Amniotic epithelial cell (primary cell): ENCODE measurements at regions not wholly inside any gene's neighbourhood (a gene's known extent, or its start where the extent isn't known, plus 50 kb on each side); places are given as distances from the start of the nearest gene placed in this dataset.
"Not testable (repeated sequence)": the region's sequence is repeated elsewhere in the genome, so short reads cannot be mapped to it uniquely, and the experiment has no call there.

Source experiments
- DNase-seq: peaks from one replicate; pipeline ENCODE4 v3.0.0-alpha.2; 2010; ENCODE audit warnings: low read depth

DNA sequence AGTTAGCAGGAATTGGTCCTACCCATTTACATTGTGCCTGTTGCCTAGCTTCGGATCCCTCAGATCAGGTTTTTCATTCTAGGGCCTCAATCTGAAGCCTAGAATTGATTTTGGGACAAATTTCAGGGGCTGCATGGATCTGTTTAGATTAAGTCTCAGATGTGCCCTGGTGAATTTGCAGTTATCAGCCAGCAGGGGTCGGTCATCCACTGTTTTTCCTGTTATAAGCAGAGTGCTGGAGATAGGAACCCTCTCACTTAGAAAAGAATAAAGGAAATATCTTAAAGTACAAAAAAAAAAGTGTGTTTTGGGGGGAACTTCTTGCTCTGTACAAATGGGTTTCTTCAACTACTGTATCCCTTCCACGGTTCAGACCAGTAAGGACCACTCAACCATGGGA lies 212.5 kb downstream of the BCHE start:
- peak; percentile 14 for DNase-seq

DNA sequence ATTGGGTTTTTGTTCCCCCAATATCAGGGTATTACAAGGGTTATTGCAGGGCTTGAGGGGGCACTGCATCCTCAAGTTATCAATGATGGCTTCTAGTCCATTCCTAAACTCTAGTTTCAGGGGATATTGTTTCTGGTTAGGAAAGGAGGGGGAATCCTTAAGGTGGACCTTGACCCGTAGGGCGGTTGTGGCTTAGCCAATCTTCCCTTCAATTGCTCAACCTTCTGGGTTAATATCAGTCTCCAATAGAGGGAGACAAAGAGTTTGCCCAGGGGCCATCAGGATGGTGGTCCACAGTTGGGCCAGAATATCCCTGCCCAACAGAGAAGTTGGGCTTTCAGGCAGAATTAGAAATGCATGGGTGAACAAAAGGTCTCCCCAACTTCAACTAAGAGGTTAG lies 214.9 kb downstream of the BCHE start:
- DNase-seq, result no peak

DNA sequence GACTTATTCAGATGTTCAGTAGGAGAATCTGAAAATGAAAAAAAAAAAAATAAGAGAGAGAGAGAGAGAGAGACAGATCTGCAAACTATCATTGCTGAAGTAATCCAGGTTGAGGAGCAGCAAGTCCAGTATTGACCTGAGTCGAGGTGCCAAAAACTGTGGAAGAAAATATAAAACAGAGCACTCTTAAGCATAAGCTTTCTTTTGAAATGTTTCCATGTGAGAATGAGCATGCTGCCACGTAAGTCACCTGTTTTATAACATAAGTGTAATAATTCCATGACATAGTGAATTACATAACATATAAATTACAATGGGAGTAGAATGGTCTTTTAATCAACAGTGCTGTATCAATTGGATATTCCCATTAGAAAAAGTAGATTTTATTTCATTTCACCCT lies 218.2 kb downstream of the BCHE start:
- DNase-seq, result no peak

DNA sequence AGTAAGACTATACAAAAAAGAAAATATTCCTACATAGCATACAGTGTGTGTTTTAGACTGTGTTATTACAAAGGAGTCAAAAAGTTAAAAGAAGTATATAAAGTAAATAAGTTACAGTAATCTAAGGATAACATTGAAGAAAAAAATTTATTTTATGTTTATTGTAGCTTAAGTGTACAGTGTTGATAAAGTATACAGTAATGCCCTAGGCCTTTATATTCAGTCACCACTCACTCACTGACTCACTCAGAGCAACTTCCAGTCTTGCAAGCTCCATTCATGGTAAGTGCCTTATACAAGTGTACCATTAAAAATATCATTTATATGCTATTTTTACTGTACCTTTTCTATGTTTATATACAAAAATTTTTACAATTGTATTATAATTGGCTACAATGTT lies 220.1 kb downstream of the BCHE start:
- DNase-seq, result peak; percentile 18

DNA sequence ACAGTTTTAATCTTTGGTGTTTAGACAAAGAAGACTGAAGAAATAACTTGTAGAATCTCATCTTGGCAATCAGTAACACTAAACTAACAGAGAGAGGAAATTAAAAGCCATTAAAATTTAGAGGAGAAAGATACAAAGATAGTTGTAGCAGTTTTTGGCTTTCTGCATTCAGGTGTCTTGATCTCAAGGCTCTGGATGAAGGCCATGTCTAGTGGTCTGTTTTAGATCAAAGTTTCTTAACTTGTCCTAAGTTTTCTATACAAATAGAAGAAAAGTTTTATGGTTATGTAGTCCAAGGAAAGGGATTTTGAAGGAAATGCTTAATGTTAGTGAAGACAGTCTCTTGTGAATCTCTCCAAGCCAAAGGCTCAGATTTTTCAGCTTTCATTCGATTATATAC lies 222.9 kb downstream of the BCHE start:
- peak; percentile 10 for DNase-seq

DNA sequence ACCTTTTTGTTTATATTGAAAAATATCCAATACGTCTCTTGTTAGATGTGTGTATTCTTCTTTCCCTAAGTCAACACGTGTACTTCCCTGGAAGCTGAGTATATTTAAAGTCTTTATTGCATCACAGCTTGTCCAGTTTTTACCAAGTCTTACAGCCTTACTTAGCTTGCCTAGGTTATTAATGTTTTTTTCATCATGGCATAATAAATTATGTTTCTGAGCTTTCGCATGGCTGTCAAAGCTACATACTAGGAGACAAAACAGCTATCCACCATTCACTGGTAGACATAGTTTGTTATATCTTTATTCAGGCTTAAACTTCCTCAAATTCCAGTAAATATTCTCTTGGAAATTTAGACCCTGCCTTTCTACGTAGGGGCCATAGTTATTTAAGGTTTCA lies 224.2 kb downstream of the BCHE start:
- peak; percentile 16 for DNase-seq

DNA sequence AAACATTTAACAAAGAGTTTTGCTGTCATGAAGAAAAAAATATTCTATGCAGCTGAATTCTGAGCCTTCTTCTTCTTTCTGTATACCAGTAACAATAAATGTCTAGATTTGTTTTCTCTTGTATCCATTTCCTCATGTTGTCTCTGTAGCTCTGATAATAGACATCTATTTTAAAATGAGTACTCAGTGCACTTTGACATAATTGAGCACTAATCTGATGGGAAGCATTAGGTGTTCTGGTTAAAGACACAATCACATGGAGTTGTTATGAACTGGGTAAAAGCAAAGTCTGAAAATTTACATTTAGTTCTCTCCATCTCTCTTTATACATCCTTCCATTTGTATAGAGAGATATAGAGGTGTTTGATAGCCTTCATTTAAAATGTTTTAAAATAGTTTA lies 230.0 kb downstream of the BCHE start:
- no peak for DNase-seq

DNA sequence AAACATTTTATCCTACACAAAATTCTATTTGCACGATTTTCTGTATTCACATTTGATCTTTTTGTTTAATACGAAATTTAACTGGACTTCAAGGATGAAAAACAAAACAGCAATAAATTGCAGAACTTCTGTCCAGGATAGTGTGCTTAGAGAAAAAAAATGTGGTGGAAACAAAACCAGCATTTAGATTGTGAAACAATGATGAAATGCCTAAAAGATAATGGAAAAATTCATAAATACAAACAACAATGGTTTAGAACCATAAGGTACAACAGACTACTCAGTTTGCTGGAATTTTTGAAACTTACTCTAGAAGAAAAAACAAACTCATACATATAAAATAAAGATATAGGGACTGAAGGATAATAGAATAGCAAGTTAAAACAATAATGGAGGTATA lies 234.0 kb downstream of the BCHE start:
- DNase-seq, result peak; percentile 67

DNA sequence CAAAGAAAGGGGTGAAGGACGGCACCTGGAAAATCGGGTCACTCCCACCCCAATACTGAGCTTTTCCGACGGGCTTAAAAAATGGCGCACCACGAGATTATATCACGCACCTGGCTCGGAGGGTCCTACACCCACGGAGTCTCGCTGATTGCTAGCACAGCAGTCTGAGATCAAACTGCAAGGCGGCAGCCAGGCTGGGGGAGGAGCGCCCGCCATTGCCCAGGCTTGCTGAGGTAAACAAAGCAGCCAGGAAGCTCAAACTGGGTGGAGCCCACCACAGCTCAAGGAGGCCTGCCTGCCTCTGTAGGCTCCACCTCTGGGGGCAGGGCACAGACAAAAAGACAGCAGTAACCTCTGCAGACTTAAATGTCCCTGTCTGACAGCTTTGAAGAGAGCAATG lies 264.7 kb downstream of the BCHE start:
- DNase-seq, result not testable (repeated sequence)

DNA sequence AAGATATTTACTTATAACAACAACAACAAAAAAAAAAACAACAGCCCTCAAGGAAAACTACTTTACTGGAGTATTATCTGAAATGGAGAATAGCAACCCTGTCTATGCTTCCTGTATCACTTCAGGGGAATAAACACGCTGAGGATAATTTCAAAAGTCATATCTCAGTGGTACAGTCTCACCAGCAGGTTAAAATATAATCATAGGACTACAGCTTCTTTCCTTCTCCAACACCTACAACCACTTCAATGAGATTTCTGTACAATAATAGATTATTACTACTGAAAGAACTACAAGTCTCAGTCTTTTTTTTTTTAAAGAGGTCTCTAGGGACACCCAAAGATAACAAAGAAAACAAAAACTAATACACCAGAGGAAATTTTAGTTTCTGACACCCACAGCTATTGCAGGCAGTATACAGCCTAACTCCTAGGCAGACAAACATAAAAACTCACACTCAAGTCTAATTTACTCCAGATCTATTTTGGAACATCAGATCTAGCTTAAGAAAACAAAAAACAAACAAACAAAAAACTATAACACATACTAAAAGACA lies 268.2 kb downstream of the BCHE start:
- DNase-seq, result no peak

DNA sequence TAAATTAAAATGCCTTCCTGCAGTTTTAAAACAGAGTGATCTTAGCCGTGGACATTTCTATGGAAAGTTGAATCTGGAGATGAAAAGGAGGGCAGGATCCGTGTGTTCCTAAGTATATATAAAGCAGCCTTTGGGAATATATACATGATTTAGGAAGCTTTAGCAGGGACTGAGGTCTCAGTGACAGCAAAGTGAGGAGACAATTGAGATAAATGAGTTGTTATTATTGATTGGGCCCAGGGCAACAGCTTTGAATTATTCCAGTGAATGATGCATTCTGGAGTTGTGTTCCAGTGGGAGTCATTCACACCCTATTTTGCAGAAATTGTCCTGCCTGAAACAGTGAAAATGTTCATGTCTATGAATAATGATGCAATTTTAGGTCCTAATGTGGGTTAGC lies 281.4 kb downstream of the BCHE start:
- DNase-seq, result no peak

DNA sequence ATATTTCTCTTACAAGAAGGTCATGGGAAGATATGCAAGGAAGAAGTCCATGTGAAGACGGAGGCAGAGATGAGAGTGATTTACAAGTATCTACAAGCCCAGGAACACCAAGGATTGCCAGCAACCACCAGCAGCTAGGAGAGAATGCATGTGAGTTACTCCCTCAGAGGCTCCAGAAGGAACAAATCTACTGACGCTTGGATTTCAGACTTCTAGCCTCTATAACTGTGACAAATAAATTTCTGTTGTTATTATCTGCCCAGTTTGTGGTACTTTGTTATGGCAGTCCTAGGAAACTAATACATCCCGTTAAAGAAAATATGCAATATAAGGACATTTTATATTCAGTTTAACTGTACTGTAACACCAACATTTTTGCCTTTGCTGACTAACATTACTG lies 283.9 kb downstream of the BCHE start:
- DNase-seq, result no peak

DNA sequence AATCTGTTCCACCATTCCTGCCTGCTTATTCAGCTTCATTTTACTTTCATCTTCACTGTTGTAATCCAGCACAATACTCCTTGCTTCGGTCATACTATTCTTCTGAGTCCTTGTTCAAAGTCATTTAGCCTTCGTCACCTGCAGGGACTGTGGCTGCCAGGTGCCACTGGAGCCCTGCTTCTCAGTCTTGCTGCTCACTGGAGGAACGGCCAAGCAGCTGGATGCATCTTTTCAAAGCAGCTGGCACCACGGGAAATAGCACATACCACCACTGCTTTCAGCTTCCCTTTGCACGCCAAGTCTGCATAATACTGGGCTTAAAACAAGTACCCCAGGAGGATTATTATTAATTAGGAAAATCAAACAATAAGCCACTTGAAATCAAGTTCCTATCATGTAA lies 287.6 kb downstream of the BCHE start:
- DNase-seq, result no peak

DNA sequence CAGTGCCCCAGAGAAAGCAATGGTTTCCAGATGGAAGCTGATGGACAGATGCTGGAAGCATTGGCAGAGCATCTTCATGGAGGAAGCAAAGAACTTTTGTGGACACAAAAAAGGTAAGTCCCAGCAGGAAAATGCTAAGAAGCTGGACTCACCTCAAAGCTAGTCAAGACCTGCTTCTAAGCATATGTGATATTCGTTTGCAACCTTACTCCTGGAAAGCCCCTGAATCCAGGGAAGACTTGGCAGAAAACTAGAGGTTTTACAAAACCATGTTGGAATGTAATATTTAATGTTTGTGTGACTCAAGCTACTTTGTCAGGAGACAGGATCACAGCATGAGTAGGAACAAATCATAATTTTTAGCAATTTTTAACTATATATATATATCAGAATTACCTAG lies 288.2 kb downstream of the BCHE start:
- no peak for DNase-seq

DNA sequence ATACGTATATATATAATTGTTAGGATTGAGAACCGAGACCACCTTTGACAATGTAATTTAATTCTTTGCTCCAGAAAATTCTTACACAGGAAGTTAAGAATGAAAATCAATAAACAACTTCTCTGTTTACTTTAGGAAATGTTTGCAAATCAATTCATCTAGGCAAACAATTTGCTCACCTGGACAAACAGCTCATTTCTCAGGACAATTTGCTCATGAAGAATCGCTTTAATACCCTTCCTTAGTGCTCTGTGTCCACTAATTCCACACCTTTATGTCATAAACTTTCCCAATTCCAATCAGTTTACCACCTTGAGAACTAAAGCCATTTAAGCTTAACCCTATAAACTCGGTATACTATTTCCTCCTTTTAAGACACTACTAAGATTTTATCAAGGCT lies 292.2 kb downstream of the BCHE start:
- DNase-seq, result no peak

DNA sequence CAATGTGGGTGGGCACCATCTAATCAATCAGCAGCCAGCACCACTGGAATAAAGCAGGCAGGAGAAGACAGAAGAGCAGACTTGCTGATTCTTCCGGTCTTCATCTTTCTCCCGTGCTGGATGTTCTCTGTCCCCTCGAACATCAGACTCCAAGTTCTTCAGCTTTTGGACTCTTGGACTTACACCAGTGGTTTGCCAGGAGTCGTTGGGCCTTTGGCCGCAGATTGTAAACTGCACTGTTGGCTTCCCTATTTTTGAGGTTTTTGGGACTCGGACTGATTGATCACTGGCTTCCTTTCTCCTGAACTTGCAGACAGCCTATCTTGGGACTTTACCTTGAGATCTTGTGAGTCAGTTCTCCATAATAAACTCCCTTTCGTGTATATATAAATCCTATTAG lies 292.8 kb downstream of the BCHE start:
- DNase-seq, result no peak

DNA sequence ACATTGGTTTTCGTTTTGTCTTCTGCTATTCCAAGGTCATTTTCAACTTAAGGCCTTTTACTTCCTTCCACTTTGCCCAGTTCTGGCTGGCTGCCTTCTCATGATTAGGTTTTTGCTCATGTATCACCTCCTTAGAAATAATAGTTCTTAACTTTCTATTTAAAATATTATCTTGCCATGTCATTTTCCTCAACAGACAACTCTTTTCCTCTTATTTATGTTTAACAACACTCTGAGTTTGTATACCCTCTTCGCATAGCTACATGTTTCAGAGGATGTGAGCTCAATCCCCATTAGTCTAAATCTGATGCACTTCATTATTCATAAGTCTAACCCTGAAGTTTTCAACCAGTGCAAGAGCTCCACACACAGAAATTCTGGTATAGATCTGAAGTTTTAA lies 299.1 kb downstream of the BCHE start:
- DNase-seq, result no peak

DNA sequence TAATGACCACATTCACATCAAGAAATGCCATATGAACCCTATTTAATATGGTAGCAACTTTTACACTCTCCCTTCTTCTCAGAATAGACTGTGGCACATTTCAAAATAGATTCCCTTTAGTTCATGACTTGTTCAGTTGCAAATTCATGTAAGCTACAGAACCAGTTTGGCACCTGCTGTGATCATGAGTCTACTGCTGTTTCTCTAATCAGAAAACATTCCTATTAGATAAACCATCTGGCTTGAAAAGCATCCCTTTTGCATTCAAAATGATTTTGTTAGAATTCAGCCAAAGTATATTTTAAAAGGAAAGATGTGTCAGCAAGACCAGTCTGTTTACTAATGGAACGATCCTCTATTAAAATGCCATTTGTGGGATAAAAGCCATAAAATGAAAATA lies 304.4 kb downstream of the BCHE start:
- DNase-seq, result no peak

DNA sequence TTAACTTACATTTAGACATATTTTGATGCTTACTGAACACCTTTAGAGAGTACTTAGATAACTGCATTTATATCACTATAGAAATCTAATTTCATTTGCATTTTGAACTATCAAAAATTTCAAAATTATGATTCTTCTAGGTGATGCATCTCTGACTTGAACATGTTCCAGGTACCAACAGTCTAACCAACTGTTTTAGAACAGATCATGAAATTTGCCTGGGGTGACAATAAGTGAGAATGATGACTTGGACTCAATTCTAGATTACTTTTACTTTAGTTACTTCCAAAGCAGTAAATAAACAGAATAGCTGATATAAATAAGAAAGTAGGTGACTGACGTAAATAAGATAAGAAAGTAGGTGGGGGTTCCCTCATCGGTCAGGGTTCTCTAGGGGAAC lies 307.8 kb downstream of the BCHE start:
- DNase-seq, result no peak

DNA sequence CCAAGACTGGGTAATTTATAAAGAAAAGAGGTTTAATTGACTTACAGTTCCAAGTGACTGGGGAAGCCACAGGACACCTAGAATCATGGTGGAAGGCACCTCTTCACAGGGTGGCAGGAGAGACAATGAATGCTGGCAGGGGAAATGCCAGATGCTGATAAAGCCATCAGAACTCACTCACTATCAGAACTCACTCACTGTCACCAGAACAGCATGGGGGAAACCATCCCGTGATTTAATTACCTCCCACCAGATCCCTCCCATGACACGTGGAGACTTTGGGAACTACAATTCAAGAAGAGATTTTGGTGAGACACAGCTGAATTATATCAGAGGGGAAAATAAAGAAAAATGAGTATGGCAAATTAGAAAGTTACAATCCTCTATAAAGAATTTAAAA lies 310.9 kb downstream of the BCHE start:
- no peak for DNase-seq

DNA sequence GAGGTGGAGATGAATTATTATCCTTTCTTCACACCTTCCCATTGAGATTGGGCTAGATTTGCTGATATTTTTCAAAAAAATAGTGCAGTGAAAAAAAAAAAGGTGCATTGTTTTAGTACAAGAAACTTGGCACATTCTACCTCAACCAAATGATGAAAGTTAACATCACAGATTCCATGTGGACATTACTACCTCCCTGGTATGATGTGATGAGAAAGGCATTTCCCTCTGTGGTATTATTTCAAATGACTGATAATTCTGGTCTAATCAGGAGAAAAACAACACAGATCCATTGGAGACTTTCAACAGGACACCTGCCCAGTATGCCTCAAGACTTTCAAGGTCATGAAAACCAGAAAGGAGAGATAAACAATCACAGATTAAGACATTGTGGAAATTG lies 313.4 kb downstream of the BCHE start:
- DNase-seq, result peak; percentile 91

DNA sequence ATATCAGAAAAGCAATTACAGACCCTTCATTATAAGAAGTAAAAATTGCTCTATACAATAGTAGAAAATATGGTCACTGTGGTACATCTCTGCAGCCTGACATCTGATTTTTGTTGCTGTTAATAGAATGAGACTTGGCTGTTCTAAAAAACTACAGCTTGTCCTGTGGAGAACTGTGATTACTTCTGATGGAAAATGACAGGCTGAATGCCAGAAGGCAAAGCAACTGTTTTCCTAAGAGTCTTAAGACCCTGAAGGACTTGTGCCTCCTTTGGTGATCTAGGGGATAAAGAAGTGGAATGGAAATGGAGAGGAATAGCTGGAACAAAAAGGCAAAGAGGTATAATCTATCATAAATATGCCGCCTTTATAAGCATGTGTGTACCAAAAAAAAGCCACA lies 314.8 kb downstream of the BCHE start:
- no peak for DNase-seq

DNA sequence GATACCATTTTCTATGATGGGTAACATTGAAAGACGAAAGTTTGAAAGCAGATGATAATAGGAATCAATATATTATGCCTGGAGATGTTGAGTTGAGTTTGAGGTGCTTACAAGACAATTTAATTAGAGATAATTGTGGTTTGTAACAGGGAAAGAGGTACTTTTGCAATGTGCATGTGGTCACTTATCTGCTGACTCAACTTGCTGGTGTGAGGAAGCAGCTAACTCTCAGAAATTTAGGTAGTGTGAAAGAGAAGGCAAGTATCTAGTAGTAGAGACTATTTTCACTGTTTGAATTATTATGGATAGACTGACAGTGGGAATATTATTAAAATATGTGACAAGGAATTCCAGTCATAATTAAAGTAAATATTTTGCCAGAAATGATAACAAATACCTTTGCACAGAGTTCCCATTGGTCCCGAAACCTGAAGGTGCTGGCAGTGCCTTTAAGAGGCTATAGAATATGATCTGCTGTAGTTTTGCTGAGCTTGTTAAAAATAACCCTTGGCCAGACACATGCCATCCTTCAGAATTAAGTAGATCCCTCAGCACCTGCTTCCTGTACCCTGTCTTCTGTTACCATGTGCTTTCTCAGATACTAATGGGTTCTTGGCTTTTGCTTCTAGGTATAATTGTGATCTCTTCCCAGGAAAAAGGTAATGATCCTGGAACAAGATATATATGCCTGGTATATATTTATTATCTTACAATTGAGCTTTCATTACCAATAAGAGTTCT lies 315.9 kb downstream of the BCHE start:
- peak; percentile 45 for DNase-seq

DNA sequence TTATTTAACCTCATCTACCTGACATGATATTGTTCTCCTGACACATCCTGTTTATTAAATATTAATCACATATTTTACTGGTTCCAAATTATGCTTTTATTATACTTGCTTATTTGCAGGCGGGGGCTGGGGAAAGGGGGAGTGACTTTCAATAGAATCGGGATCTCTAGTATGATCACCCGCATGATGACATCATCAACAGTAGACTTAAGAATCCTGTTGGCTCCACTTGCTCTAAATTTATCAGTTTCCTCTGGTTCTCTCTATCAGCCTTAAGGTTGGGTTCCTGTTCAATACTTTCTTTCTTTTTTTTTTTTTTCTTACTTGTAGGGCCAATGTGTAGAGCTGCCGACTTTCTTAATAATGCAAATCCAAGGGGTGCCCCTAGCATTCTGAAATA lies 317.5 kb downstream of the BCHE start:
- DNase-seq, result no peak
